ENCODE measurements at regions not wholly inside any gene's neighbourhood (a gene's known extent, or its start where the extent isn't known, plus 50 kb on each side); places are given as distances from the start of the nearest gene placed in this dataset.
A peak's percentile ranks its signal among the peaks of the same experiment; 100 is the strongest.

GRCh38 chr9:38289866-38290245 lies 102.6 kb upstream of the ALDH1B1 start:
- Histone ChIP-seq H3K4me3 (no peak overlapping the region), H3K4me1 (ENCODE audit: low read depth) (no peaks in the 10 kb centered on the region), H3K36me3 (ENCODE audit: low read depth) (no peaks in the 10 kb centered on the region), H3K9me3 (no peaks in the 10 kb centered on the region)
- intact Hi-C loops (cut with DNase I, micrococcal nuclease), result no loop called here
- peak; percentile 29 for ATAC-seq
- TF ChIP-seq CTCF (IDR thresholded peaks at IDR 0.05), result no peak
- no peak for DNase-seq

GRCh38 chr9:38289236-38289865 lies 103.2 kb upstream of the ALDH1B1 start:
- no peaks in the 10 kb centered on the region for H3K9me3 ChIP-seq
- intact Hi-C loops (cut with DNase I, micrococcal nuclease), result no loop called here

GRCh38 chr9:38288502-38288901 lies 104.0 kb upstream of the ALDH1B1 start:
- ATAC-seq, result no peak
- intact Hi-C loops (cut with DNase I, micrococcal nuclease), result no loop called here
- TF ChIP-seq CTCF (IDR thresholded peaks at IDR 0.05), result no peak
- Histone ChIP-seq H3K36me3 (ENCODE audit: low read depth) (no peaks in the 10 kb centered on the region), H3K9me3 (no peaks in the 10 kb centered on the region), H3K4me1 (ENCODE audit: low read depth) (no peaks in the 10 kb centered on the region), H3K4me3 (no peak overlapping the region)
- DNase-seq, result no peak

More at GRCh38 chr9:38289236-38289865, 103.2 kb upstream of the ALDH1B1 start:
- DNase-seq, result no peak
- no peak for ATAC-seq
- no peaks in the 10 kb centered on the region for H3K4me1 ChIP-seq (ENCODE audit: low read depth)
- H3K4me3 ChIP-seq, result no peak overlapping the region
- TF ChIP-seq CTCF (IDR thresholded peaks at IDR 0.05), result no peak
- H3K36me3 ChIP-seq (ENCODE audit: low read depth), result no peaks in the 10 kb centered on the region

- no peak for DNase-seq
- no peak for TF ChIP-seq CTCF (IDR thresholded peaks at IDR 0.05)
- Histone ChIP-seq H3K4me1 (ENCODE audit: low read depth) (no peaks in the 10 kb centered on the region), H3K36me3 (ENCODE audit: low read depth) (no peaks in the 10 kb centered on the region), H3K9me3 (no peaks in the 10 kb centered on the region), H3K4me3 (no peak overlapping the region)
- no peak for ATAC-seq
- intact Hi-C loops (cut with DNase I, micrococcal nuclease), result no loop called here
These were observed 105.0 kb upstream of the ALDH1B1 start for GRCh38 chr9:38287420-38287985.

GRCh38 chr9:38286766-38287165 lies 105.7 kb upstream of the ALDH1B1 start:
- DNase-seq (no peak), ATAC-seq (no peak)
- Histone ChIP-seq H3K4me1 (ENCODE audit: low read depth) (no peaks in the 10 kb centered on the region), H3K9me3 (no peaks in the 10 kb centered on the region), H3K36me3 (ENCODE audit: low read depth) (no peaks in the 10 kb centered on the region), H3K4me3 (no peak overlapping the region)
- TF ChIP-seq CTCF (IDR thresholded peaks at IDR 0.05), result no peak
- intact Hi-C loops (cut with DNase I, micrococcal nuclease), result no loop called here

Data from mucosa of descending colon (tissue), 3 donors.